Stimulated activated CD4-positive, alpha-beta T cell treated with anti-CD3 and anti-CD28 coated beads, Interleukin-1b, Interleukin-23, amount 100 ng/mL, for 24 hours (primary cell): ENCODE measurements at regions not wholly inside any gene's neighbourhood (a gene's known extent, or its start where the extent isn't known, plus 50 kb on each side); places are given as distances from the start of the nearest gene placed in this dataset.
"Not testable (repeated sequence)": the region's sequence is repeated elsewhere in the genome, so short reads cannot be mapped to it uniquely, and the experiment has no call there.

Source experiments
- DNase-seq, 4 experiments: peaks; one replicate each; pipeline ENCODE4 v3.0.0-alpha.2; 2020; ENCODE audit warnings: low read depth in 4 of 4, low spot score in 1 of 4

- DNase-seq = no peak
Observed at GRCh38 chr4:60724623-60725022, 475.5 kb upstream of the ADGRL3 start.

- DNase-seq = no peak
Observed at GRCh38 chr4:60726779-60727178, 473.3 kb upstream of the ADGRL3 start.

- DNase-seq = no peak
Observed at GRCh38 chr4:60729194-60729593, 470.9 kb upstream of the ADGRL3 start.

- not testable (repeated sequence) for DNase-seq
Observed at GRCh38 chr4:60729764-60730163, 470.4 kb upstream of the ADGRL3 start.

GRCh38 chr4:60737858-60738257, 462.3 kb upstream of the ADGRL3 start:
- no peak for DNase-seq

GRCh38 chr4:60743654-60744053, 456.5 kb upstream of the ADGRL3 start:
- no peak for DNase-seq

GRCh38 chr4:60744767-60745166, 455.4 kb upstream of the ADGRL3 start:
- no peak for DNase-seq

- DNase-seq = no peak
Observed at GRCh38 chr4:60745800-60746571, 454.1 kb upstream of the ADGRL3 start.

GRCh38 chr4:60750962-60751361, 449.2 kb upstream of the ADGRL3 start:
- DNase-seq = no peak

GRCh38 chr4:60757986-60758680, 442.0 kb upstream of the ADGRL3 start:
- no peak for DNase-seq

GRCh38 chr4:60759518-60760245, 440.4 kb upstream of the ADGRL3 start:
- no peak for DNase-seq

- no peak for DNase-seq
Observed at GRCh38 chr4:60780874-60781273, 419.3 kb upstream of the ADGRL3 start.

GRCh38 chr4:60790608-60791007, 409.5 kb upstream of the ADGRL3 start:
- no peak for DNase-seq

GRCh38 chr4:60794372-60794771, 405.8 kb upstream of the ADGRL3 start:
- no peak for DNase-seq

GRCh38 chr4:60799214-60799613, 400.9 kb upstream of the ADGRL3 start:
- DNase-seq = no peak

GRCh38 chr4:60800701-60801100, 399.4 kb upstream of the ADGRL3 start:
- no peak for DNase-seq

- no peak for DNase-seq
Observed at GRCh38 chr4:60805500-60806313, 394.4 kb upstream of the ADGRL3 start.

- no peak for DNase-seq
Observed at GRCh38 chr4:60808726-60809485, 391.2 kb upstream of the ADGRL3 start.

GRCh38 chr4:60809486-60809800, 390.7 kb upstream of the ADGRL3 start:
- DNase-seq = no peak

GRCh38 chr4:60812811-60813210, 387.3 kb upstream of the ADGRL3 start:
- DNase-seq = no peak

GRCh38 chr4:60814549-60814948, 385.6 kb upstream of the ADGRL3 start:
- no peak for DNase-seq
